ENCODE measurements at regions not wholly inside any gene's neighbourhood (a gene's known extent, or its start where the extent isn't known, plus 50 kb on each side); places are given as distances from the start of the nearest gene placed in this dataset.
A peak's percentile ranks its signal among the peaks of the same experiment; 100 is the strongest.

DNA sequence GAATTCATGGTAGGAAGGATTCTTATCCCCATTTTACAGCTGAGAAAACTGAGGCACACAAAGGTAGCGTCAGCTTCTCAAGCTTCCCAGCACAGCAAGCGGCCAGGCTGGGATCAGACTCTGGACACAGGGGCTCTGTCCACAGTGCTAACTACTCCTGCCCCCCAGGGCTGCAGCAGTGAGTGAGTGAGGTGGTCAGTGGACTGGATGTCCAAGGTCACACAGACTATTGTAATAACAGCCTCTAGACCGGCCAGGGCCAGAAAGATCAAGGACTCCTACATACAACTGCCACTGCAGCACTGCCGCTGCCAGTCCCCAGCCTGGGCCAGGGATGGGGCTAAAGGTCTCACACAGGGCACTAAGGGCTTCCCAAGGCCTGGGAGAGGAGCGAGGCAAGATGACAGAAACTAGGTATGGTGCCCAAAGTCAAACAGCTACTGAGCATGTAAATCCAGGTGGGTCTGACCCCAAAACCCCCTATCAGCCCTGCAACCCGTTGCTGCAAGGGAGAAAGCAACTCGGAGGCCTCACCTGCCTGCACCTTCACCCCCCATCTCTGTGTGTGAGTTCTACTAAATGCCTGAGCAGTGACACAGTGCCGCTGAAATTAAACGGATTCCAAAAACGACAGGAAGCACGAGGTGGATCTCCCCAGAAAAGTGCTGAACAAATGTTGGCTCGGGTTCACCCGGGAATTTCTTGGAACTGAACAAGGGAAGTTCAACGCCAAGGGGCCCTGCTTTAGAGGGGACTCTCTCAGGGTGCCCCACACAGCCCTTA, 161.8 kb upstream of the GRK3 start (continued):
- TF ChIP-seq FUBP1 (CRISPR knock-in tag; IDR thresholded peaks at IDR 0.05; ENCODE audit: borderline replicate concordance) (no peak), BRCA1 (CRISPR knock-in tag; IDR thresholded peaks at IDR 0.05) (0 out of 2 replicates have a peak, but pooled peaks have one; percentile 83), SMARCE1 (IDR thresholded peaks at IDR 0.05; ENCODE audit: borderline replicate concordance) (no peak), CEBPZ (IDR thresholded peaks at IDR 0.05; ENCODE audit: low read length) (no peak), PLRG1 (conservative IDR thresholded peaks at IDR 0.05) (no peak), ZNF329 (CRISPR knock-in tag; IDR thresholded peaks at IDR 0.05; ENCODE audit: low read depth) (no peak), SMC3 (IDR thresholded peaks at IDR 0.05; ENCODE audit: low read length) (0 out of 2 replicates have a peak, but pooled peaks have one; percentile 20), IKZF4 (CRISPR knock-in tag; IDR thresholded peaks at IDR 0.05; ENCODE audit: borderline replicate concordance, low read depth, not compliant biosample characterization) (peak; percentile 9), SIX1 (CRISPR knock-in tag; IDR thresholded peaks at IDR 0.05; ENCODE audit: borderline replicate concordance) (no peak), SMARCC2 (IDR thresholded peaks at IDR 0.05) (no peak), ZNF354B (CRISPR knock-in tag; IDR thresholded peaks at IDR 0.05) (no peak), NR2F2 (IDR thresholded peaks at IDR 0.05; ENCODE audit: borderline replicate concordance, low read depth) (peak; percentile 87), ASH2L (IDR thresholded peaks at IDR 0.05; ENCODE audit: insufficient read length, low read depth, low read length) (peak; percentile 40), ZNF333 (CRISPR knock-in tag; IDR thresholded peaks at IDR 0.05; ENCODE audit: borderline replicate concordance) (no peak), KAT7 (CRISPR knock-in tag; IDR thresholded peaks at IDR 0.05; ENCODE audit: borderline replicate concordance) (peak; percentile 81; the same call in 1 of the 2 replicates)
- TF ChIP-seq, protein P1, sequence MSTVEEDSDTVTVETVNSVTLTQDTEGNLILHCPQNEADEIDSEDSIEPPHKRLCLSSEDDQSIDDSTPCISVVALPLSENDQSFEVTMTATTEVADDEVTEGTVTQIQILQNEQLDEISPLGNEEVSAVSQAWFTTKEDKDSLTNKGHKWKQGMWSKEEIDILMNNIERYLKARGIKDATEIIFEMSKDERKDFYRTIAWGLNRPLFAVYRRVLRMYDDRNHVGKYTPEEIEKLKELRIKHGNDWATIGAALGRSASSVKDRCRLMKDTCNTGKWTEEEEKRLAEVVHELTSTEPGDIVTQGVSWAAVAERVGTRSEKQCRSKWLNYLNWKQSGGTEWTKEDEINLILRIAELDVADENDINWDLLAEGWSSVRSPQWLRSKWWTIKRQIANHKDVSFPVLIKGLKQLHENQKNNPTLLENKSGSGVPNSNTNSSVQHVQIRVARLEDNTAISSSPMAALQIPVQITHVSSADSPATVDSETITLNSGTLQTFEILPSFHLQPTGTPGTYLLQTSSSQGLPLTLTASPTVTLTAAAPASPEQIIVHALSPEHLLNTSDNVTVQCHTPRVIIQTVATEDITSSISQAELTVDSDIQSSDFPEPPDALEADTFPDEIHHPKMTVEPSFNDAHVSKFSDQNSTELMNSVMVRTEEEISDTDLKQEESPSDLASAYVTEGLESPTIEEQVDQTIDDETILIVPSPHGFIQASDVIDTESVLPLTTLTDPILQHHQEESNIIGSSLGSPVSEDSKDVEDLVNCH (CRISPR knock-in tag; IDR thresholded peaks at IDR 0.05): no peak
- TF ChIP-seq, protein P2, sequence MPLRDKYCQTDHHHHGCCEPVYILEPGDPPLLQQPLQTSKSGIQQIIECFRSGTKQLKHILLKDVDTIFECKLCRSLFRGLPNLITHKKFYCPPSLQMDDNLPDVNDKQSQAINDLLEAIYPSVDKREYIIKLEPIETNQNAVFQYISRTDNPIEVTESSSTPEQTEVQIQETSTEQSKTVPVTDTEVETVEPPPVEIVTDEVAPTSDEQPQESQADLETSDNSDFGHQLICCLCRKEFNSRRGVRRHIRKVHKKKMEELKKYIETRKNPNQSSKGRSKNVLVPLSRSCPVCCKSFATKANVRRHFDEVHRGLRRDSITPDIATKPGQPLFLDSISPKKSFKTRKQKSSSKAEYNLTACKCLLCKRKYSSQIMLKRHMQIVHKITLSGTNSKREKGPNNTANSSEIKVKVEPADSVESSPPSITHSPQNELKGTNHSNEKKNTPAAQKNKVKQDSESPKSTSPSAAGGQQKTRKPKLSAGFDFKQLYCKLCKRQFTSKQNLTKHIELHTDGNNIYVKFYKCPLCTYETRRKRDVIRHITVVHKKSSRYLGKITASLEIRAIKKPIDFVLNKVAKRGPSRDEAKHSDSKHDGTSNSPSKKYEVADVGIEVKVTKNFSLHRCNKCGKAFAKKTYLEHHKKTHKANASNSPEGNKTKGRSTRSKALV (CRISPR knock-in tag; IDR thresholded peaks at IDR 0.05): peak; percentile 72; the same call in 1 of the 2 replicates
- TF ChIP-seq, protein P3, sequence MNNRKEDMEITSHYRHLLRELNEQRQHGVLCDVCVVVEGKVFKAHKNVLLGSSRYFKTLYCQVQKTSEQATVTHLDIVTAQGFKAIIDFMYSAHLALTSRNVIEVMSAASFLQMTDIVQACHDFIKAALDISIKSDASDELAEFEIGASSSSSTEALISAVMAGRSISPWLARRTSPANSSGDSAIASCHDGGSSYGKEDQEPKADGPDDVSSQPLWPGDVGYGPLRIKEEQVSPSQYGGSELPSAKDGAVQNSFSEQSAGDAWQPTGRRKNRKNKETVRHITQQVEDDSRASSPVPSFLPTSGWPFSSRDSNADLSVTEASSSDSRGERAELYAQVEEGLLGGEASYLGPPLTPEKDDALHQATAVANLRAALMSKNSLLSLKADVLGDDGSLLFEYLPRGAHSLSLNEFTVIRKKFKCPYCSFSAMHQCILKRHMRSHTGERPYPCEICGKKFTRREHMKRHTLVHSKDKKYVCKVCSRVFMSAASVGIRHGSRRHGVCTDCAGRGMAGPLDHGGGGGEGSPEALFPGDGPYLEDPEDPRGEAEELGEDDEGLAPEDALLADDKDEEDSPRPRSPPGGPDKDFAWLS (CRISPR knock-in tag; IDR thresholded peaks at IDR 0.05; ENCODE audit: borderline replicate concordance): no peak

All from HepG2 (cell line).